GM21723 (cell line): ENCODE measurements at regions not wholly inside any gene's neighbourhood (a gene's known extent, or its start where the extent isn't known, plus 50 kb on each side); places are given as distances from the start of the nearest gene placed in this dataset.
A peak's percentile ranks its signal among the peaks of the same experiment; 100 is the strongest.

Experiments used
- ATAC-seq: cut with Tn5 transposase; IDR thresholded peaks from one replicate; pipeline ENCODE4 v1.9.1; 2021; ENCODE audit warnings: mild to moderate bottlenecking, moderate library complexity; ENCODE audit not compliant: unreplicated experiment

DNA sequence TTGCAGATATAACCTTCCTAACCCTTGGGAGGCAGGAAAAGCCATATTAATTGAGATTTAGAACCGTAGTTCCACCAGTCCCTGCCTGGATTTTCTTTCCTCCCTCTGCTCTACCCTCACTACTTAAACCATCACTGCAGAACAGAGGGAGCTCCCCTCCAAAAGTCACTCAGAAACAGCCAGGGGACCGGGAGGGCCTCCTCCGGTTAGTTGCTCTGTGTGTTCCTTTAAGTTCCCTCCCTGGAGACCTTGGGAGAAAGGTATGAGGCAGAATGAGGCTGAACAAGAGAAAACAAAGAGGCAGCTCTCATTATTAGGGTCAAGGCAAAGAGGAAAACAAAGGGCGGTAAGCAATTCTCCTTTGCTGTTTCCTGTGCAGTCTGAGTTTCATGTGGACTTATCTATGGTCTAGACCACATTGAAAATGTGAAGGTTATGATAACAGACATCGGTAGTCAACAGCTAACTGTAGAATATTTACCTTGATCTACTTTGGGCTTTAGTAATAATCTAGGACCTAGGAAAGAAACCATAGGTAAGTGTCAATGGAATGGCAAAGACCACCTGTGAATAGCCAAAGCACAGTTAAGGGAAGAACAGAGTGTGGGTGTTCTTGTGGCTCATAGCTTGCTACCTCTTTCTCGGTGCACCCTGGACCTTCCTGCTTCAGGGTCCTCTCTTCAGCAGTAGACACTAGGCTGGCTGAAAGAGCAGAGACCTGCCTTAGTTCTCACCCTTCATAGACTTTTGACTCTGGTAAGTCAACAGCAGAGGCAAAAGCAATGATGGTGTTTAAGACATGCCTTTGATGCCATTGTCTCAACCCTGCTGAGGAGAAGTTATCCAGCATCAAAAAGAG is 250.9 kb upstream of the CITED2 start:
- no peak for ATAC-seq

DNA sequence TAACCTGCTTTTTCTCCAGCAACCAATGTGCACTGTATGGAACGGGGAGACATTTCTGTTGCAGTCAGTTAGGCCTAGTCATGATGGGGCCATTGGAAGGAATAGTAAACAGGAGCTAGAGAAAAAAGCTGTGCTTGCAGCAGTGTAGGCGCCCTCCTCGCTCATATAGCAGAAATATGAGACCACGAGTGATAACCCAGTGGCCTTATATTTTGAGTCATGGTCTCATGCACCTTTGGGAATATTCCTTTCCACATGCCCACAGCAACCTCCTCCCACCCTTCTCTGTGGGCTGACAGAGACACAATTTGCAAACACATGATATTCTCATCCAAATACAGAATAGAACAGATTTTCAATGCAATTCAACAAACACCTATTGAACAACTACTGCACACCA is 248.9 kb upstream of the CITED2 start:
- ATAC-seq: no peak

DNA sequence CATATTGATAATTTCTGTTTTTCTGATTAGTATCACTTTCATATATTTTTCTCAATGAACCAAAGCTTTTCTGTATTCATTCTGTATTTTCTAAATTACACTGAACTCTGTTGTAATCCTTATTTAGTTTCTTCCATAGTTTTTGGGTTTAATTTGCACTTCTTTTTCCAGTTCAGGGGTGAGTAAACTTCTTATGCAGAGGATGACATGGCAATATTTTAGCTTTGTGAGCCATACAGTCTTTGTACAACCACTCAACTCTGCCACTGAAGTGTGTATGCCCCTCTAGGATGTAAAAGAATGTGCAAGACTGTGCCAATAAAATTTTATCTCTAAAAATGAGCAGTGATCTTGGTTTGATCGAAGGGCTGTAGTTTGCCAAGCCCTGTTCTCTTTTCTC is 239.0 kb upstream of the CITED2 start:
- no peak for ATAC-seq

DNA sequence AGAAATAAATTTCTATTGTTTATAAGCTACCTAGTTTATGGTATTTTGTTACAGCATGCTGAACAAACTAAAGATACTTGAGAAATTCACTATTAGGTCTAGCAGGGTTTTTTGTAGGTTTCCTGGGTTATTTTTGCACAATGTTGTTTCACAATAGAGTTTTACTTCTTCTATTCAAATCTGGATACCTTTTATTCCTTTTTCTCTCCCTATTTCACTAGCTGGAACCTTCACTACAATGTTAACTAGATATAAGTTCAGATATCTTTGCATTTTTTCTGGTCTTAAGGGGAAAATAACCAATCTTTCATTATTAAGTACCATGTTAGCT is 237.7 kb upstream of the CITED2 start:
- no peak for ATAC-seq

DNA sequence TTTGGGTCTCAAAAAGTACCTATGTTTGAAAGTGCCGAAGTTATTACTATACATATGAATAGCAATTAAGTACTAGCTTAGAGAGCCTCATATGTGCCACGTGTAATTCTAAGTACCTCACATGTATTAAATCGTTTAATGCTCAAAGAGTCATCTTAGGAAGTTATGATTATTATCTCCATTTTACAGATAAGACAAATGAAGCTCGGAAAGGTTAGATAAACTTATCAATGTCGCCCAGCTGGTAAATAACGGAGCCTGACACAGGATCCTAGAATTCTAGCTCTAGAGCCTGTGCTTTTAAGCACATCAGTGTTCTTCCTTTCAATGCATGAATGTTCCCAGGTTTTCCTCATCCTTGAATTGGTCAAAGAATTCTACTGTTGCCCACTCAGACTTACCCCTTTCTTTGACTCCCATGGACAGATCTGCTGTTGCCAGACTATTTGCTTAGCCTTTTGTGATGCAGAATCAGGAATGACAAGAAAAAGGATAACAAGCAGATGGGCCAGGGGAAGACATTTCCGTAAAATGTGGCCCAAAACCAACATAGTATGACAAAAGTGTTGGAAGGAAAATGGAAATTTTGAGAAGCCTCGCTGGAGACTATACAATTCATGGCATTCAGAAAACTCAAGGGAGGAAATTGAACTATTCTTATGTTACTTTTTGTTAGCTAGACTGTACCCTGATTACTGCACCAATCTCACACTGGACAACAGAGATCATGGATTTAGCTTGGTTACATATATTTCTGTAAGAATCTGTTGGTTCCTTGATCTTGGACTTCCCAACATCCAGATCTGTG is 237.1 kb upstream of the CITED2 start:
- no peak for ATAC-seq

DNA sequence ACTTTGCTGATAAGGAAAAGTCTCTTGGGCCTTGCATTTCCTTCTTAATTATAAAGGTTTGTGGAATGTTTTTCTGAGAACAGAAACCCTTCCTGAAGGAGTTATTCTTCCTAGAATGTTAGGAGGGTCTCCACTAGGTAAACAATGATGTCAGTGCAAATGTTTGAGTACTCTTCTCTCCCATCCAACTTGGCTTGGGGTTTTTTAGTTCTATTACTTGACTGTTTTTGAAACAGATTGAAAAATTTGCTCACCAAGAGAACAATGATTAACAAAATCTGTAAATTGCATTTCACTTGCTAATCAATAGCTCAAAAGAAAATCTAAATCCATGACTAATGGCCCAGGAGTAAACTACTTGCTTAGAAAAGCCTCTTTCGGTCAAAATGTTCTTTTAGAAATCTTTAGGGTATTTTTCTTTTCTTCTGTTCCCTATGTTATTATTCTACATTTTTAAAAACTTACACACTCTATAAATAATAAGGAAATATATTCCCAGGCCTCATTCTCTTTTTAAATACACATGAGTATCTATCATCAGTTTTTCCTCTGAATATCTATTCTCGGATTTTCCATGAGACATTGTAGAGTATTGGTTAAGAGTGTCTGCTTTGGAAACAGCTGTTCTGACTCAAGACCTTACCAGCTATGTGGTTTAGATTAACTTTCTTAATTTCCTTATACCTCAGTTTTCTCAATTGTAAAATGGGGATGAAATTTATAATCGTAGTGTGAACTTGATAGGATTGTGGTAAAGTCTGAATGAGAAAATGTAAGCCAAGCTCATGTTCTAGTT is 234.2 kb upstream of the CITED2 start:
- no peak for ATAC-seq

DNA sequence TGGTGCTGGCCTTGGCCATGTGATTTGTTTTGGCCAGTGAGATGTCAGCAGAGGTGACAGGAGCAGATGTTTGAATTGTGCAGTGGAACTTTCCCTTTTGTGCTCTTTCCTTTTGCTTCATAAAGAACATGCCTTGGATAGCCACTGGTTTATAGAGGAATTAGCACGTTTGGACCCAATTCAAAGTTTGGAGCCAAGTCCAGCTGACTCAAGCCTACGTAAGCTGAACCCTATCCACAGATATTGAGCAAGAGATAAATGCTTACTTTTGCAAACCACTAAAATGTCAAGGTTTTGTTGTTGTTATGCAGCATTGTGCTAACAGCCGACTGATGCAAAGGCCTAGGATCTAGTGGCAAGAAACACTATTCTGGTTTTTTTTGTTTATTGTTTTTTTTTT is 230.9 kb upstream of the CITED2 start:
- ATAC-seq: no peak

DNA sequence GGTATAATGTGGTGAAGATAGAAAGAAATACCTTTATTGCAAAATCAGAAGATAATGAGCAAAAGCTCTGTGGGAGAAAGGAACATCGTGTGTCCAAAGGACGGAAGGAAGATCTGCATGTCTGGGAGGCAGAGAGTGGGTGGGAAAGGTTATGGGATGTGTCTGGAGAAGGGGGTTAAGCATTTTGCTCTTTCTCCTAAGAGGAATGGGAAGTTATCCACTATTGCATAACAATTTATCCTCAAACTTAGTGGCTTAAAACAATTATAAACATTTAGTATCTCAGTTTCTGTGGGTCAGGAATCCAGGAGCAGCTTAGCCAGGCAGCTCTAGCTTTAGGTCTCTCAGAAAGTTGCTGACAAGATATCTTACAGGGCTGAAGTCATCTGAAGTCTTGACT is 229.1 kb upstream of the CITED2 start:
- no peak for ATAC-seq

DNA sequence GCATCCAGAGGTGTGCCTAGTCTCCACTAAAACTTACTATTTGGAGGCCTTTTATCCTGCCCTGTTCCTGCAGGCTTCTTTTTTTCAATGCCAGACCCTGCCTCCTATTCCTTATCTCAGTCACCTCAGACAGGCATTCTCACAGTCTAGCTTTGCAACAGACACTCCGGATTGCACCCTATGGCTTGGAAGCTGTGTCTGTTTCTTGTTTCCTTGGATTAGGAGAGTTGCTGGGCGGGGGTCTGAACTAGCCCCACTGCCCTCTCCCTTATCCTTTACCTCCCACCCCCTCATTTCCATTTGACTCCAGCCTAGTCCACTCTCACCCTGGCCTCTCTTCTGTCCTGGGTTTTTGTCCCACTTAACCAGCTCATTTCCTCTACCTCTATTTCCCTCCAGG is 228.1 kb upstream of the CITED2 start:
- ATAC-seq: no peak

DNA sequence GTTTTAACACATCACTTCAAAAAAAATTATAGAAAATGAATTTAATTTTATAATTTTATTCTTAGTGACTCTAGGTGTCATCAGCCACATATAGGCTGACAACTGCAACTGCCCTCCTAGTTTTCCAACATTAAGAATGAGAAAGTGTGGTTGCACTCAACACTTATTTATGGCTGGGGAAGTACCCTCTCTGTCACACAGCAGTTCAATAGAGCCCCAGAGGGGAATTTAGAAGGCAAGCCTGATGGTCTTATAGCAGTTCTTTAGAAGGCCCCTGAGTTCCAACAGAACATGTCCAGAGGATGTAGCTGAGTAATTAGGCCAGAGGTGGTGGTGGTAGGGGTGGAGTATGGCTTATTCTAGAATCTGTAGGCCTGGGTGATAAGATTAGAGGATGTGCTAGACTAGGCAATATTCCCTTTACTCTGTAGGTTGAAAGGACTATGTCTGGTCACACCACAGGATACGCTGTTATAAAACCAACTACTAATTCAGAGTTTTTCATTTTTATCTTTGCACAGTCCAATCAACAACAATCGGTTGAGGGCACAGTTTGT is 226.5 kb upstream of the CITED2 start:
- ATAC-seq: peak; percentile 98

DNA sequence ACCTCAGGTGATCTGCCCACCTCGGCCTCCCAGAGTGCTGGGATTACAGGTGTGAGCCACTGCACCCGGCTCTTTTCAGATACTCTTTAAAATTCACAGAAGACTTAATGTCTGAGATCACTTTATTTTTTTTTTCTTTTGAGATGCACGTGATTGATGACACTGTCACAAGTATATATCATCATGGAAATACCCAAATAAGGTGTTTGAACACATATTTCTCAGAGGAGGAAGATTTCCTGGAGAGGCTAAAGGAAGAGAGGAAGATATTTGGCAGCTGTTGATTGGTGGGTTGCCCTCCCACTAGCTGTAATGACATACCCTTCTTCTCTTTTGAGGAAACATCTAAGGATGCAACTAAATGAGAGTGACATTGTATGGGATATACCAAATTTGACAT is 225.9 kb upstream of the CITED2 start:
- ATAC-seq: peak; percentile 8

DNA sequence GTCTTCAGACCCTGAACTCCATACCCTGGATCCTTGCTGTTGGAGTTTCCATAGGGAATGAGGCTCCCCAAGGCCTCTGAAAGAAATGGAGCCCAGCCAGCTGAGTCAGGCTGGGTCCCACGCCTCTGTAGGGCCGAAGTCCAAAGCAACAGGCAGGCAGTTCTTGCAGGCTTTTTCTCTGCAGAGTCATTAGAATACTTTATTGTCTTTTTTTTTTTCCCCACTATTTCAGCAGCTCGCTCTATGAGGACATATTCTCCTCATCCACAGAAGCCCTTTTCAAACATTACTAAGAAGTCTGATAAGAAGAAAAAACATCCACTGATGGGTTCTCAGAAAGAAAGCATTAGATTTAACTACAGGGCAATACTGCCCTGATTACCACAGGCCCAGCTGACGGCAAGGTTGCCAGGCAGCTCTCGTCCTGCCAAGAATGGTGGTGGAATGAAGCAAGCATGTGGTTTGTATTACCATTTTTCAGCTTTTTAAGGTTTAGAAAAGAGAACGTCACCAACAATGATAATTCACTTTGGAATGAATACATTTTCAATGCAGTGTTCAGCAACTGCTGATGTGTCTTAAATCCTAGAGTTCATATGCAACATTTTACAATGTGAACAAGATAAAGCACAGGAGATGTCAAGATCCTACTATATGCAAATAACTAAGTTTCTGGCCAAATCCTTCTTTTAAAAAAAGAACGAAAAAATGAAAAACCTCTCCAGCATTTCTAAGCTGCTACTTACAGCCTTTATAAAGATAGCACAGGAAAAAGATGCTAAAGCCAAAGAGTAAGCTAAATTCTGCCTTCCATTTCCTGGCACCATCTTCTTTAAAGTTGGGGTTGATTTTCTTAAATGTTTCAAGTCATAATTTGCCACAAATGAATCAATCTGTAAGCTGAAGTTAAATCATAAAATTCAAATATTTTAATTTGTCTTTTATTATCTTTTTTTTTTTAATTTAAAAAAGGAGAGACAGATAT is 223.6 kb upstream of the CITED2 start:
- ATAC-seq: no peak

DNA sequence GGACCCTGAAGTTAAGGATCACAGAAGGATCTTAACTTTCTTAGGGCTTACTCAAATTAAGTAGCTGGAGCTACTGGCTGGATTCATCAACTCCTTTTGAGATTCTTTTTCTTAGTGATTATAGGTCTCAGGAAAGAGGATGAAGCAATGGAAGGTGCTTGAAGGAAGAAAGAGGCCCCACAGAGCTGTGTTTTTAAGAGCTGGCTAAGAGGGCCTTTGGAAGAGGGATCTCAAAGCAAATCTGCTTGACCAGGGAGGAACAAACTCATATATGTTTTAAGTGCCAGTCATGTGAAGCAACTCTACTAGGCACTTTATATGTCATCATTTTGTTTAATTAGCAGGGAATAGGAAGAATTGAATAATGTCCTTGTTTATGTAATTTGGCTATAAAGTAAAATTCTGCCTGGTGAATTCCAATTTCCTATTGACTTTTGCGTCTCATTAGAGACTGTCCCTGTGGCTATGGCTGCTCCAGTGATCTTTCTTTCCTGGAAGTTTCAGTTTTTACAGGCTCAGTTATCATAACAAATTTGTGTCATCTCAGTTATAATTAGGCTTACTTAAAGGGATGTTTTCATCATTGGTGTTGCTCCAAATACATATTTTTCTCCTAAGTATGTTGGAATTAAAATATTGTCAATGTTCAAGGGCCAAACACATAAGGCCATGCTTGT is 222.8 kb upstream of the CITED2 start:
- ATAC-seq: no peak

DNA sequence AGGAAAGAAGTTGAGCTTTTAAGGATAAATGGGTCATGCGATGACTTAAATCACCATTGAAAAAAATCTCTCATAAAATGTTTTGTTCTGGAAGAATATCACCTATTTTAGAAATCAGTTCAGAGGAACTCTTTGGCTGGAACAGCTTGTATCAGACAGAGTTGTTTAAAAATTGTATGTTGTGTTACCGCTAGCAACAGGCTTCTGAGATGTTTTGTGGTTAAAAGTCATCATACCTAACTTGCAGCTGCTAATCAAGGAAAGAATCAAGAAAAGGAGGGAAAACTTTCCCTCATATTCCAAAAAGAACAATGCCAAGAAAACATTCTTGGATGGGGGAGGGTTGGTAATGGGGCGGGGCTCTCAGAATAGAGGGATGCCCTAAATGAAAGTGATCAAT is 220.7 kb upstream of the CITED2 start:
- ATAC-seq: no peak

DNA sequence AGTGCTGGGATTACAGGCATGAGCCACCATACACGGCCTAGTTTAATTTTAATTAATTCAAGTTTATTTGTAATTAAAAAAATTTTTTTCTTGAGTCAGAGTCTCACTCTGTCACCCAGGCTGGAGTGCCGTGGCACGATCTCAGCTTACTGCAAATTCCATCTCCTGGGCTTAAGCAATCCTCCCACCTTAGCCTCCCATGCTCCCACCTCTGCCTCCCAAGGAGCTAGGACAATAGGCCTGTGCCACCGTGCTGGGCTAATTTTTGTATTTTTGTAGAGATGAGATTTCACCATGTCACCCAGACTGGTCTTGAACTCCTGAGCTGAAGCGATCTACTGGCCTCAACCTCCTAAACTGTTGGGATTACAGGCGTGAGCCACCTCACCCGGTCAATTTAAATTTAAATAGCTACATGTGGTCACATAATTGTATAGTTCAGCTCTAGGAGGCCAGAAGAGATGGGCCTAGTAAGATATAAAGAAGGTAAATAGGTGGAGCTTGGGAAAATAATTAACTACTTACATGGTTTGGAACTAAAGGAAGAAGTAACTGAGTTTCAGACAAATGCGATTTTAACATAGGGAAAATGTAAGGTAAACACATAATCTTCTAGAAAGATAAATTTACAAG is 220.0 kb upstream of the CITED2 start:
- no peak for ATAC-seq

DNA sequence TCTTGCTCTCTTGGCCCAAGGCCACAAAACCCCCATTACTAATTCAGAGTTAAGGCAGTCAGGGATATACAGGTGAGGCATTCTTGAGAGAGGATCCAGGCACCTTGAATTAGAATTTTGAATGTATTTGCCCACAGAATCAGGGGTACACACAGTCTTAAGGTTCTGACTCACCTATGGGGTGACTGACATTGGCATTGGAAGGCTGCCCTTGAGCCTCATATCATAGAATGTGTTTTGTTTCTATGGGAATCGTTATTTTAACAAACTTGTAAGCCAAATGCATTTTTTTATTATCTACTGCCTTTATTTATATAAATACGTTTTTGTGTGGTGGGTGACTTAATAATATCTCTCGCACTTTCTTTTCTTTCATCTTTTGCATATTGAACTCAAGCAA is 218.6 kb upstream of the CITED2 start:
- no peak for ATAC-seq

DNA sequence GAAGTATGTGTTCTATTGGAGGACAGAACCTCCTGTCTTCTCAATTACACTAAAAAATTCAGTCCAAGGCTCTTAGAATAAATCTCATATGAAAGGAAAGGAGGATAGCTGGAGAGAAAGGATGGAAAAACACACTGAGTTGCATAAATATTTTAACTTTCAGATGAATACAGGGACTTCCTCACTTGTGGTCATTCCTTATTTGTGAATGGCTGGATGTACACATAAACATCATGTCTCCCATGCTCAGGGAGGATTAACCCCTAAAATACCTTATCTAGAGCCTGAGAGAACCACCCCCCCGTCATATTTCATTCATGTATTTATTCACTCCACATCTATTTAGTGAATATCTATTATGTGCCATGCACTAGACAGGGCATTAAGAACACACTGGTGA is 217.6 kb upstream of the CITED2 start:
- ATAC-seq: no peak

DNA sequence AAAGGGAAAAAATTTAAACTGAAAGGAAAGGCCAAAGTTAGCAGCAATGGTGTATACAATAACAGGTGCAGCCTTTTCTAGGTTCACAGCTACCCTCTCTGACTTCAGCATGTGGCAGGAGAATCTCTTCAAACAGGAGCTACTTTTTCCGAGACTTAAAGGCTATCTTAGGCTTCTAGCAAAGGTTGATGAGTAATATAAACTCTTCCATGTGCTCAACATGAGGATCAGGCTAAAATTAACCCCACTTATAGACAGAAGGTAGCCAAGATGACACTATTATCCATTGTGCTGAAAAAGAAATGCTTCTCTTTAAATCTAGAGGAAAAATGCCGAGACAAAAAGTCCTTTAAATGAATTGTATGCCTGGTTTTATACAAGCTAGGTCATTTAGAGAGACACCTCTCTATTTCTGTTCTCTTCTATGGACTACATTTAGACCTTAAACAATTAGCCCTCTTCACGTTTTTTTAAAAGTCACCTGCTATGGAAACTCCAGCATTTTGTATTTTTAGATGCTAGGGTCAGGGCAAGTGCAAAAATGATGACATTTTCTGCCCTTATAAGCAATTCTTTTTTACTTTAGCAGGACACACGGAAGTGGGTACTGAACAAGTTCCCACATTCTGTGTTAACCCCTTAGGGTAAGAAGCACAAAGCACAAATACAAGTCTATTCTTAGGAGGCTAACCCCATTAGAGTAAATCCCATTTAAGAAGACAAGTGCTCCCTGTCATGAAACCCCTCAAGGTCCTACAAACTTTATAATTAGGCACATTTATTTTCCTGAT is 216.8 kb upstream of the CITED2 start:
- ATAC-seq: no peak
